H1 (cell line): ENCODE measurements at regions not wholly inside any gene's neighbourhood (a gene's known extent, or its start where the extent isn't known, plus 50 kb on each side); places are given as distances from the start of the nearest gene placed in this dataset.

ENCODE experiments used
- BCL11A ChIP-seq, 2 experiments: IDR thresholded peaks; one replicate each; pipeline ENCODE4 v1.6.1; 2011; ENCODE audit warnings: low read depth in 2 of 2, low read length in 2 of 2, mild to moderate bottlenecking in 2 of 2
- BRCA1 ChIP-seq: IDR thresholded peaks from 2 replicates; pipeline ENCODE4 v1.6.1; 2012; ENCODE audit warnings: low read depth, low read length, improper control_type of control experiment
- CHD7 ChIP-seq: fragments of 300-600 bp; sonication (generic); IDR thresholded peaks from 2 replicates; pipeline ENCODE4 v1.7.1; 2012; ENCODE audit warnings: low read length, moderate library complexity, mild to moderate bottlenecking, inconsistent platforms; ENCODE audit not compliant: insufficient replicate concordance
- EP300 ChIP-seq, 2 experiments: IDR thresholded peaks; 1 replicate in 1 of 2; 2 replicates in 1 of 2; pipeline ENCODE4 v1.6.1; 2011 to 2012; ENCODE audit warnings: low read depth in 2 of 2, low read length in 2 of 2, mild to moderate bottlenecking in 2 of 2, borderline replicate concordance in 1 of 2, inconsistent platforms in 1 of 2, moderate library complexity in 1 of 2
- JUN ChIP-seq: IDR thresholded peaks from 2 replicates; pipeline ENCODE4 v1.6.1; 2011; ENCODE audit warnings: low read depth, mild to moderate bottlenecking, improper control_type of control experiment, low read length
- KDM4A ChIP-seq: IDR thresholded peaks from one replicate; pipeline ENCODE4 v1.7.1; 2012; ENCODE audit warnings: low read depth, mild to moderate bottlenecking, moderate library complexity, low read length, inconsistent platforms; ENCODE audit not compliant: severe bottlenecking
- POLR2AphosphoS5 ChIP-seq: IDR thresholded peaks from 2 replicates; pipeline ENCODE4 v1.6.1; 2011; ENCODE audit warnings: low read depth, low read length
- RNF2 ChIP-seq: fragments of 200-900, 300-1000 bp; sonication (generic); IDR thresholded peaks from 2 replicates; pipeline ENCODE4 v1.7.1; 2016; ENCODE audit warnings: borderline replicate concordance, low read depth, mild to moderate bottlenecking, antibody characterized with exemption, low read length; ENCODE audit not compliant: poor library complexity, severe bottlenecking; ENCODE audit errors: missing control alignments
- SIX5 ChIP-seq: IDR thresholded peaks from 2 replicates; pipeline ENCODE4 v1.6.1; 2011; ENCODE audit warnings: mild to moderate bottlenecking, low read depth, low read length
- SP4 ChIP-seq: IDR thresholded peaks from 2 replicates; pipeline ENCODE4 v1.6.1; 2012; ENCODE audit warnings: low read length, inconsistent platforms
- SUZ12 ChIP-seq: fragments of 200-600 bp; sonication (generic); IDR thresholded peaks from 2 replicates; pipeline ENCODE4 v1.6.1; 2012; ENCODE audit warnings: mild to moderate bottlenecking, inconsistent platforms, low read length, moderate library complexity, mixed read lengths
- TEAD4 ChIP-seq: IDR thresholded peaks from 2 replicates; pipeline ENCODE4 v1.6.1; 2012; ENCODE audit warnings: low read depth, low read length, inconsistent platforms, mixed read lengths
- ZNF274 ChIP-seq: IDR thresholded peaks from 2 replicates; pipeline ENCODE4 v1.7.0; 2012; ENCODE audit warnings: low read length, borderline replicate concordance; ENCODE audit errors: extremely low read depth

GRCh38 chr10:3491571-3491970 lies 293.4 kb downstream of the KLF6 start (continued):
- no peak for TF ChIP-seq CHD7
- TF ChIP-seq SUZ12: no peak
- no peak for TF ChIP-seq POLR2AphosphoS5
- no peak for TF ChIP-seq RNF2
- TF ChIP-seq JUN: no peak
- no peak for TF ChIP-seq TEAD4
- TF ChIP-seq KDM4A: no peak
- TF ChIP-seq ZNF274: no peak
- no peak for TF ChIP-seq BRCA1
- no peak for TF ChIP-seq SIX5
- TF ChIP-seq EP300 (IDR thresholded peaks at IDR 0.05; ENCODE audit: borderline replicate concordance in 1 of 2, low read depth in 2 of 2, low read length in 2 of 2): no peak
- TF ChIP-seq BCL11A (IDR thresholded peaks at IDR 0.05; ENCODE audit: low read depth in 2 of 2, low read length in 2 of 2): no peak
- no peak for TF ChIP-seq SP4
